ENCODE measurements at regions not wholly inside any gene's neighbourhood (a gene's known extent, or its start where the extent isn't known, plus 50 kb on each side); places are given as distances from the start of the nearest gene placed in this dataset.
"Not testable (repeated sequence)": the region's sequence is repeated elsewhere in the genome, so short reads cannot be mapped to it uniquely, and the experiment has no call there.

DNA sequence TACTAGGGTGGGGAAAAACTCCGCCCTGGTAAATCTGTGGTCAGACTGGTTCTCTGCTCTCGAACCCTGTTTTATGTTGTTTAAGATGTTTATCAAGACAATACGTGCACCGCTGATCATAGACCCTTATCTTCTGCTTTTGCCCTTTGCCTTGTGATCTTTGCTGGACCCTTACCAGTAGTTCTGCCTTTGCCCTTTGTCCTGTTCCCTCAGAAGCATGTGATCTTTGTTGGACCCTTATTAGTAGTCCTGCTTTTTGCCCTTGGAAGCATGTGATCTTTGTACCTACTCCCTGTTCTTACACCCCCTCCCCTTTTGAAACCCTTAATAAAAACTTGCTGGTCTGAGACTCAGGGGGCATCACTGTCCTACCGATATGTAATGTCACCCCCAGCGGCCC lies 64.3 kb upstream of the EEF2KMT start:
- H4K20me1 ChIP-seq (ENCODE audit: insufficient read depth, low read length); FAIRE-seq; CTCF ChIA-PET (ENCODE audit: low intra/inter-chr PET ratio, low total read pairs); BruUV-seq (replicated peaks); H3K27ac ChIP-seq (ENCODE audit: extremely low read length, insufficient read depth, low read length); intact Hi-C loops (cut with micrococcal nuclease; ENCODE audit: unreplicated experiment); H2AFZ ChIP-seq (ENCODE audit: low read length); H3K9me3 ChIP-seq (ENCODE audit: low read length); H3K79me2 ChIP-seq (ENCODE audit: insufficient read depth, low read length); H3K36me3 ChIP-seq (replicated peaks in 1 of 2; ENCODE audit: control insufficient read depth in 1 of 2, insufficient read depth in 2 of 2, low read length in 2 of 2); ATAC-seq; DNase-seq (ENCODE audit: low spot score); H3K9ac ChIP-seq (ENCODE audit: insufficient read depth, low read depth, low read length); in situ Hi-C loops (cut with HindIII; ENCODE audit: extremely low pct_ligation_motif_present, low pct_unique_long_range_greater_than_20kb); H3K4me2 ChIP-seq (ENCODE audit: low read depth, low read length); POLR2A ChIA-PET; H3K27me3 ChIP-seq (ENCODE audit: control insufficient read depth in 1 of 2, insufficient read depth in 2 of 2, low read length in 2 of 2); H3K4me3 ChIP-seq (replicated peaks in 1 of 3; ENCODE audit: insufficient read depth in 1 of 3, low read depth in 2 of 3, low read length in 3 of 3); TF ChIP-seq HNF4G (CRISPR knock-in tag; IDR thresholded peaks at IDR 0.05; ENCODE audit: borderline replicate concordance, low read depth): not testable (repeated sequence)
- TF ChIP-seq ESRRA (CRISPR knock-in tag; IDR thresholded peaks at IDR 0.05; ENCODE audit: low read depth): peak; percentile 60; the same call in 1 of the 2 replicates
- peak; percentile 50 for TF ChIP-seq HNF4G (IDR thresholded peaks at IDR 0.05; ENCODE audit: borderline replicate concordance, low read depth, low read length)
- TF ChIP-seq HNF4A (CRISPR knock-in tag; IDR thresholded peaks at IDR 0.05): peak; percentile 73
- TF ChIP-seq NCOR1 (IDR thresholded peaks at IDR 0.05; ENCODE audit: borderline replicate concordance, low read length): peak; percentile 49; the same call in 1 of the 2 replicates
- 0 out of 2 replicates have a peak, but pooled peaks have one; percentile 46 for TF ChIP-seq ZBTB7A (CRISPR knock-in tag; IDR thresholded peaks at IDR 0.05)
- TF ChIP-seq, protein P1, sequence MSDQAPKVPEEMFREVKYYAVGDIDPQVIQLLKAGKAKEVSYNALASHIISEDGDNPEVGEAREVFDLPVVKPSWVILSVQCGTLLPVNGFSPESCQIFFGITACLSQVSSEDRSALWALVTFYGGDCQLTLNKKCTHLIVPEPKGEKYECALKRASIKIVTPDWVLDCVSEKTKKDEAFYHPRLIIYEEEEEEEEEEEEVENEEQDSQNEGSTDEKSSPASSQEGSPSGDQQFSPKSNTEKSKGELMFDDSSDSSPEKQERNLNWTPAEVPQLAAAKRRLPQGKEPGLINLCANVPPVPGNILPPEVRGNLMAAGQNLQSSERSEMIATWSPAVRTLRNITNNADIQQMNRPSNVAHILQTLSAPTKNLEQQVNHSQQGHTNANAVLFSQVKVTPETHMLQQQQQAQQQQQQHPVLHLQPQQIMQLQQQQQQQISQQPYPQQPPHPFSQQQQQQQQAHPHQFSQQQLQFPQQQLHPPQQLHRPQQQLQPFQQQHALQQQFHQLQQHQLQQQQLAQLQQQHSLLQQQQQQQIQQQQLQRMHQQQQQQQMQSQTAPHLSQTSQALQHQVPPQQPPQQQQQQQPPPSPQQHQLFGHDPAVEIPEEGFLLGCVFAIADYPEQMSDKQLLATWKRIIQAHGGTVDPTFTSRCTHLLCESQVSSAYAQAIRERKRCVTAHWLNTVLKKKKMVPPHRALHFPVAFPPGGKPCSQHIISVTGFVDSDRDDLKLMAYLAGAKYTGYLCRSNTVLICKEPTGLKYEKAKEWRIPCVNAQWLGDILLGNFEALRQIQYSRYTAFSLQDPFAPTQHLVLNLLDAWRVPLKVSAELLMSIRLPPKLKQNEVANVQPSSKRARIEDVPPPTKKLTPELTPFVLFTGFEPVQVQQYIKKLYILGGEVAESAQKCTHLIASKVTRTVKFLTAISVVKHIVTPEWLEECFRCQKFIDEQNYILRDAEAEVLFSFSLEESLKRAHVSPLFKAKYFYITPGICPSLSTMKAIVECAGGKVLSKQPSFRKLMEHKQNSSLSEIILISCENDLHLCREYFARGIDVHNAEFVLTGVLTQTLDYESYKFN (CRISPR knock-in tag; conservative IDR thresholded peaks at IDR 0.05): peak; percentile 36
- H3K4me1 ChIP-seq (ENCODE audit: insufficient read depth, low read length): peaks cover 29% of the 10 kb centered on the region
- WGBS (ENCODE audit: low lambda C conversion rate): 23% methylated on average over 6 of the region's 6 CpGs

Data from HepG2 (cell line).